CD14-positive monocyte (primary cell): ENCODE measurements at regions not wholly inside any gene's neighbourhood (a gene's known extent, or its start where the extent isn't known, plus 50 kb on each side); places are given as distances from the start of the nearest gene placed in this dataset.

ENCODE experiments used
- DNase-seq, 3 donors: peaks; one replicate each; pipeline ENCODE4 v3.0.0-alpha.2; 2011 to 2022
- H2AFZ ChIP-seq: 2 replicates; pipeline ENCODE4 v1.6.0; 2012; ENCODE audit warnings: mild to moderate bottlenecking, low read depth, low read length, inconsistent platforms; ENCODE audit not compliant: insufficient read depth, poor library complexity, severe bottlenecking
- H3K27ac ChIP-seq, 2 donors: 1 replicate in 1 of 2; 2 replicates in 1 of 2; pipeline ENCODE4 v1.5.1; 2012 to 2013; ENCODE audit warnings: low read length in 2 of 2, control low read depth in 1 of 2, inconsistent platforms in 1 of 2, low read depth in 1 of 2, mild to moderate bottlenecking in 1 of 2
- H3K27me3 ChIP-seq, 2 donors: one replicate each; pipeline versions ENCODE4 v1.6.0 to v1.6.1; 2011 to 2013; ENCODE audit warnings: low read length in 2 of 2; ENCODE audit not compliant: control insufficient read depth in 2 of 2, insufficient read depth in 2 of 2
- H3K36me3 ChIP-seq, 2 donors: replicated peaks in 1 of 2; 1 replicate in 1 of 2; 2 replicates in 1 of 2; pipeline versions ENCODE4 v1.5.1 to v1.6.1; 2012 to 2013; ENCODE audit warnings: low read length in 2 of 2, control low read depth in 1 of 2, inconsistent platforms in 1 of 2, mild to moderate bottlenecking in 1 of 2; ENCODE audit not compliant: insufficient read depth in 2 of 2, control insufficient read depth in 1 of 2
- H3K4me1 ChIP-seq, 2 donors: 1 replicate in 1 of 2; 2 replicates in 1 of 2; pipeline versions ENCODE4 v1.5.1 to v1.6.1; 2012 to 2013; ENCODE audit warnings: low read length in 2 of 2, control low read depth in 1 of 2, inconsistent platforms in 1 of 2, mild to moderate bottlenecking in 1 of 2, moderate library complexity in 1 of 2; ENCODE audit not compliant: insufficient read depth in 2 of 2, control insufficient read depth in 1 of 2
- H3K4me2 ChIP-seq: replicated peaks from 2 replicates; pipeline ENCODE3; 2012; ENCODE audit warnings: low read length, moderate library complexity, mild to moderate bottlenecking; ENCODE audit not compliant: poor library complexity, severe bottlenecking; ENCODE audit errors: extremely low read depth
- H3K4me3 ChIP-seq, 3 experiments: fragments of 200-600 bp in 1 of 3; sonication (generic) in 1 of 3; replicated peaks in 1 of 3; 1 replicate in 2 of 3; 2 replicates in 1 of 3; pipeline ENCODE4 v1.5.1; 2011 to 2013; ENCODE audit warnings: low read length in 3 of 3, mild to moderate bottlenecking in 3 of 3, control low read depth in 2 of 3, low read depth in 2 of 3, inconsistent platforms in 1 of 3, moderate library complexity in 1 of 3
- H3K79me2 ChIP-seq: 2 replicates; pipeline ENCODE4 v1.6.0; 2012; ENCODE audit warnings: mild to moderate bottlenecking, control low read depth, inconsistent platforms, low read length, moderate library complexity; ENCODE audit not compliant: insufficient read depth
- H3K9ac ChIP-seq: 2 replicates; pipeline ENCODE4 v1.6.0; 2017; ENCODE audit warnings: low read length, mild to moderate bottlenecking; ENCODE audit not compliant: insufficient read depth, poor library complexity, severe bottlenecking
- H3K9me3 ChIP-seq, 2 donors: replicated peaks in 1 of 2; 1 replicate in 1 of 2; 2 replicates in 1 of 2; pipeline versions ENCODE4 v1.5.1 to v1.6.1; 2012 to 2013; ENCODE audit warnings: low read length in 2 of 2, control low read depth in 1 of 2; ENCODE audit not compliant: control insufficient read depth in 1 of 2, insufficient read depth in 1 of 2
- H4K20me1 ChIP-seq: 2 replicates; pipeline ENCODE4 v1.6.0; 2012; ENCODE audit warnings: mild to moderate bottlenecking, low read length, control low read depth, moderate library complexity; ENCODE audit not compliant: insufficient read depth
- H3K27ac Mint-ChIP-seq, 7 donors: one replicate each; pipeline ENCODE4 v1.8.0; 2020; ENCODE audit warnings: mild to moderate bottlenecking in 7 of 7, mixed read lengths in 7 of 7, moderate library complexity in 6 of 7, inconsistent platforms in 2 of 7
- H3K27me3 Mint-ChIP-seq, 3 donors: one replicate each; pipeline ENCODE4 v1.8.0; 2021 to 2022; ENCODE audit warnings: low read depth in 3 of 3, mild to moderate bottlenecking in 3 of 3, mixed read lengths in 3 of 3, moderate library complexity in 3 of 3, inconsistent platforms in 1 of 3
- H3K36me3 Mint-ChIP-seq, 2 donors: one replicate each; pipeline ENCODE4 v1.8.0; 2020; ENCODE audit warnings: mixed read lengths in 2 of 2, inconsistent platforms in 1 of 2, mild to moderate bottlenecking in 1 of 2
- H3K4me1 Mint-ChIP-seq: one replicate; pipeline ENCODE4 v1.8.0; 2020; ENCODE audit warnings: mild to moderate bottlenecking, mixed read lengths
- H3K4me3 Mint-ChIP-seq, 2 donors: one replicate each; pipeline ENCODE4 v1.8.0; 2020; ENCODE audit warnings: mild to moderate bottlenecking in 2 of 2, mixed read lengths in 2 of 2, moderate library complexity in 1 of 2
- H3K9me3 Mint-ChIP-seq, 7 donors: one replicate each; pipeline ENCODE4 v1.8.0; 2020 to 2022; ENCODE audit warnings: mixed read lengths in 7 of 7, mild to moderate bottlenecking in 6 of 7, moderate library complexity in 6 of 7, inconsistent platforms in 2 of 7
- WGBS: methylation state at CpG from one replicate; pipeline ENCODE4 v1.1.5; 2013; ENCODE audit warnings: missing lambda C conversion rate; ENCODE audit not compliant: insufficient coverage; 5-methylcytosine and 5-hydroxymethylcytosine counted together
- intact Hi-C, 2 donors: fragments of 100-400 bp; cut with micrococcal nuclease; formaldehyde crosslinking; loops; one replicate each; pipeline versions ENCODE4 v1.15.0 to v1.15.1; 2023
- TF ChIP-seq, protein P1 (sequence below): fragments of 200-600 bp; IDR thresholded peaks from one replicate; pipeline ENCODE4 v1.8.0; 2022; ENCODE audit warnings: antibody characterized with exemption, mild to moderate bottlenecking

DNA sequence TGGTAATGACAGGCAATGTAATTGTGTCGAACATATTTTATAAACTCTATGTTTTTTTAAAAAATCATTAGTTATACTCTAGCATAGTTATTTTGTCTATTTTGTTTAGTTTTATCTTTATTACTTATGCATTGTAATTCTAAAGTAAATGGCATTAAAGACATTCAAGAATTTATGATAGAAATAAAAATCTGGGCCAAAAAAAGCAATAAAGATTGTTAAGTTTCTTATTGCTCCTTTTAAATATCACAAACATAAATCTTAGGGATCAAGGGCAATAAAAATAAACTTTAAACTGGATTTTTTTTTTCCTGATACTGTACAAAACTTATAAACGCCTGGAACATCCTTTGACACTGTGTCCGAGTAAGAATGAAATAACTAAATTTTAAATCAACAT, 931.5 kb upstream of the EYS start:
- H2AFZ ChIP-seq, result no peak overlapping the region
- H4K20me1 ChIP-seq, result no peaks in the 10 kb centered on the region
- no peaks in the 10 kb centered on the region for H3K4me1 ChIP-seq
- DNase-seq, result no peak
- Mint-ChIP-seq H3K36me3 (no peaks in the 10 kb centered on the region), H3K4me3 (no peak overlapping the region), H3K4me1 (peaks cover 2% of the 10 kb centered on the region), H3K9me3 (peaks cover 0 to 7% (median 3%) of the 10 kb centered on the region in 7 donors), H3K27me3 (no peaks in the 10 kb centered on the region), H3K27ac (no peak overlapping the region)
- no peak overlapping the region for H3K27ac ChIP-seq
- no peak overlapping the region for H3K4me3 ChIP-seq
- H3K4me2 ChIP-seq, result no peak overlapping the region
- H3K9ac ChIP-seq, result no peak overlapping the region
- WGBS, result no CpG with 5 or more reads among the region's 3 CpGs
- no peaks in the 10 kb centered on the region for H3K79me2 ChIP-seq
- H3K27me3 ChIP-seq, result no peaks in the 10 kb centered on the region
- H3K36me3 ChIP-seq, result no peaks in the 10 kb centered on the region
- intact Hi-C loops, result no loop called here
- no peaks in the 10 kb centered on the region for H3K9me3 ChIP-seq
- TF ChIP-seq, protein P1, sequence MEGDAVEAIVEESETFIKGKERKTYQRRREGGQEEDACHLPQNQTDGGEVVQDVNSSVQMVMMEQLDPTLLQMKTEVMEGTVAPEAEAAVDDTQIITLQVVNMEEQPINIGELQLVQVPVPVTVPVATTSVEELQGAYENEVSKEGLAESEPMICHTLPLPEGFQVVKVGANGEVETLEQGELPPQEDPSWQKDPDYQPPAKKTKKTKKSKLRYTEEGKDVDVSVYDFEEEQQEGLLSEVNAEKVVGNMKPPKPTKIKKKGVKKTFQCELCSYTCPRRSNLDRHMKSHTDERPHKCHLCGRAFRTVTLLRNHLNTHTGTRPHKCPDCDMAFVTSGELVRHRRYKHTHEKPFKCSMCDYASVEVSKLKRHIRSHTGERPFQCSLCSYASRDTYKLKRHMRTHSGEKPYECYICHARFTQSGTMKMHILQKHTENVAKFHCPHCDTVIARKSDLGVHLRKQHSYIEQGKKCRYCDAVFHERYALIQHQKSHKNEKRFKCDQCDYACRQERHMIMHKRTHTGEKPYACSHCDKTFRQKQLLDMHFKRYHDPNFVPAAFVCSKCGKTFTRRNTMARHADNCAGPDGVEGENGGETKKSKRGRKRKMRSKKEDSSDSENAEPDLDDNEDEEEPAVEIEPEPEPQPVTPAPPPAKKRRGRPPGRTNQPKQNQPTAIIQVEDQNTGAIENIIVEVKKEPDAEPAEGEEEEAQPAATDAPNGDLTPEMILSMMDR, result no peak

DNA sequence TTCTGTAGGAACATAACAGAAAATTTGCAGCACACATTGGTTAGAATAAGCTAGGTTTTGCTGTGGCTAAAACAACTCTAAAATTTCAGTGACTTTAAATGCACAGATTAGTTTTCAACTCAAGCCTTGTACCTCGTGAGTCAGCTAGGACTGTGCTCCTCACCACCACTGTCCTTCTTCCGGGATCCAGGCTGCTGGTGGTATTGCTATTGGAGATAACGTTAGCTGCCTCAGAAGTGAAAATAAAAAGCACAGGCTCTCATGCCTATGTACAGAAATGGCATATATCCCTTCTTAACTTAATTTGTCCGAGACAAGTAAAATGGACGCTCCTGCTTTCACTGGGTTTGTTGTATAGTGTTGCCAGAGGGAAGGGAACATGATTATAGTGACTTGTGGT, 931.1 kb upstream of the EYS start:
- Histone ChIP-seq H3K4me3 (no peak overlapping the region), H3K36me3 (no peaks in the 10 kb centered on the region), H3K9ac (no peak overlapping the region), H2AFZ (no peak overlapping the region), H3K4me2 (no peak overlapping the region), H3K4me1 (no peaks in the 10 kb centered on the region), H4K20me1 (no peaks in the 10 kb centered on the region), H3K27ac (no peak overlapping the region), H3K27me3 (no peaks in the 10 kb centered on the region), H3K9me3 (no peaks in the 10 kb centered on the region), H3K79me2 (no peaks in the 10 kb centered on the region)
- Mint-ChIP-seq H3K9me3 (peaks cover 2 to 9% (median 4%) of the 10 kb centered on the region in 7 donors), H3K27me3 (no peaks in the 10 kb centered on the region), H3K36me3 (no peaks in the 10 kb centered on the region), H3K27ac (no peak overlapping the region), H3K4me3 (no peak overlapping the region), H3K4me1 (peaks cover 2% of the 10 kb centered on the region)
- no peak for DNase-seq
- TF ChIP-seq, protein P1, result no peak
- intact Hi-C loops, result no loop called here
- no CpG with 5 or more reads among the region's 5 CpGs for WGBS
